Panc1 (cell line): ENCODE measurements at regions not wholly inside any gene's neighbourhood (a gene's known extent, or its start where the extent isn't known, plus 50 kb on each side); places are given as distances from the start of the nearest gene placed in this dataset.

Source experiments
- REST ChIP-seq, 2 experiments: IDR thresholded peaks; 2 replicates each; pipeline ENCODE4 v1.6.1; 2011 to 2012; ENCODE audit warnings: low read depth in 2 of 2, control low read depth in 1 of 2, low read length in 1 of 2, mild to moderate bottlenecking in 1 of 2, moderate library complexity in 1 of 2; ENCODE audit not compliant: insufficient read depth in 1 of 2
- TF ChIP-seq, protein P1 (sequence below): fragments of 450-650 bp; IDR thresholded peaks from 2 replicates; pipeline ENCODE4 v1.5.1; 2017; ENCODE audit warnings: mild to moderate bottlenecking

- TF ChIP-seq, protein P1, sequence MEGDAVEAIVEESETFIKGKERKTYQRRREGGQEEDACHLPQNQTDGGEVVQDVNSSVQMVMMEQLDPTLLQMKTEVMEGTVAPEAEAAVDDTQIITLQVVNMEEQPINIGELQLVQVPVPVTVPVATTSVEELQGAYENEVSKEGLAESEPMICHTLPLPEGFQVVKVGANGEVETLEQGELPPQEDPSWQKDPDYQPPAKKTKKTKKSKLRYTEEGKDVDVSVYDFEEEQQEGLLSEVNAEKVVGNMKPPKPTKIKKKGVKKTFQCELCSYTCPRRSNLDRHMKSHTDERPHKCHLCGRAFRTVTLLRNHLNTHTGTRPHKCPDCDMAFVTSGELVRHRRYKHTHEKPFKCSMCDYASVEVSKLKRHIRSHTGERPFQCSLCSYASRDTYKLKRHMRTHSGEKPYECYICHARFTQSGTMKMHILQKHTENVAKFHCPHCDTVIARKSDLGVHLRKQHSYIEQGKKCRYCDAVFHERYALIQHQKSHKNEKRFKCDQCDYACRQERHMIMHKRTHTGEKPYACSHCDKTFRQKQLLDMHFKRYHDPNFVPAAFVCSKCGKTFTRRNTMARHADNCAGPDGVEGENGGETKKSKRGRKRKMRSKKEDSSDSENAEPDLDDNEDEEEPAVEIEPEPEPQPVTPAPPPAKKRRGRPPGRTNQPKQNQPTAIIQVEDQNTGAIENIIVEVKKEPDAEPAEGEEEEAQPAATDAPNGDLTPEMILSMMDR = no peak
- TF ChIP-seq REST (IDR thresholded peaks at IDR 0.05; ENCODE audit: insufficient read depth in 1 of 2, low read depth in 2 of 2, low read length in 1 of 2) = no peak
Observed at GRCh38 chr13:48588120-48588519, 55.2 kb upstream of the RCBTB2 start.
